Upper lobe of left lung (tissue), 6 donors: ENCODE measurements at regions not wholly inside any gene's neighbourhood (a gene's known extent, or its start where the extent isn't known, plus 50 kb on each side); places are given as distances from the start of the nearest gene placed in this dataset.
A peak's percentile ranks its signal among the peaks of the same experiment; 100 is the strongest.

Experiments used
- ATAC-seq, 2 donors: fragments of 200-7000 bp; cut with Tn5 transposase; one replicate each; pipeline ENCODE4 v1.9.1; 2022; ENCODE audit warnings: mild to moderate bottlenecking in 2 of 2, moderate library complexity in 2 of 2; ENCODE audit not compliant: low FRiP score in 2 of 2
- DNase-seq, 2 donors: peaks; one replicate each; pipeline ENCODE4 v3.0.0-alpha.2; 2019 to 2020
- H3K27ac ChIP-seq, 4 donors: fragments of 200-600 bp; sonication (generic); one replicate each; pipeline ENCODE4 v1.5.1; 2016 to 2019
- H3K27me3 ChIP-seq, 4 donors: fragments of 200-600 bp; sonication (generic); one replicate each; pipeline ENCODE4 v1.5.1; 2017 to 2019
- H3K36me3 ChIP-seq, 4 donors: fragments of 200-600 bp; sonication (generic); one replicate each; pipeline ENCODE4 v1.5.1; 2016 to 2019
- H3K4me1 ChIP-seq, 4 donors: fragments of 200-600 bp; sonication (generic); one replicate each; pipeline ENCODE4 v1.5.1; 2018 to 2019
- H3K4me3 ChIP-seq, 4 donors: fragments of 200-600 bp; sonication (generic); one replicate each; pipeline ENCODE4 v1.5.1; 2017 to 2019; ENCODE audit warnings: mild to moderate bottlenecking in 2 of 4, moderate library complexity in 1 of 4
- H3K9me3 ChIP-seq, 4 donors: fragments of 200-600 bp; sonication (generic); one replicate each; pipeline ENCODE4 v1.5.1; 2018 to 2019
- CTCF ChIP-seq, 6 experiments: fragments of 450-650 bp in 4 of 6; fragments of 200-600 bp in 2 of 6; sonication (generic) in 2 of 6; IDR thresholded peaks; one replicate each; pipeline ENCODE4 v1.5.1; 2016 to 2019; ENCODE audit warnings: antibody characterized with exemption in 6 of 6
- EP300 ChIP-seq, 4 donors: sonication (generic); formaldehyde crosslinking; IDR thresholded peaks; one replicate each; pipeline ENCODE4 v1.5.1; 2017; ENCODE audit warnings: antibody characterized with exemption in 4 of 4, control low read depth in 2 of 4
- POLR2A ChIP-seq, 4 donors: fragments of 450-650 bp; IDR thresholded peaks; one replicate each; pipeline ENCODE4 v1.5.1; 2016 to 2017; ENCODE audit warnings: antibody characterized with exemption in 4 of 4, mild to moderate bottlenecking in 2 of 4
- POLR2AphosphoS5 ChIP-seq, 2 donors: sonication (generic); formaldehyde crosslinking; IDR thresholded peaks; one replicate each; pipeline ENCODE4 v1.5.1; 2017; ENCODE audit warnings: antibody characterized with exemption in 2 of 2
- WGBS, 2 donors: methylation state at CpG; one replicate each; pipeline ENCODE4 v1.1.5; 2017 to 2018; 5-methylcytosine and 5-hydroxymethylcytosine counted together
- donor health status: DM: no; HTN: no; CAD: no; lungs with moderate emphysema.
- donor health status: DM: no; HTN: yes; CAD: no; lungs with severe emphysema.

GRCh38 chr4:158991534-158992155, 111.2 kb upstream of the RAPGEF2 start:
- DNase-seq, result no peak
- TF ChIP-seq POLR2A (IDR thresholded peaks at IDR 0.05), result no peak
- no peak for TF ChIP-seq CTCF (IDR thresholded peaks at IDR 0.05)
- TF ChIP-seq EP300 (IDR thresholded peaks at IDR 0.05), result no peak
- TF ChIP-seq POLR2AphosphoS5 (IDR thresholded peaks at IDR 0.05), result no peak
- Histone ChIP-seq H3K4me1 (no peaks in the 10 kb centered on the region), H3K36me3 (no peaks in the 10 kb centered on the region), H3K27ac (no peak overlapping the region), H3K4me3 (no peak overlapping the region), H3K27me3 (no peaks in the 10 kb centered on the region), H3K9me3 (peaks cover 0 to 4% (median 0%) of the 10 kb centered on the region in 4 donors)
- 87 to 89% methylated on average over 5 of the region's 5 CpGs for WGBS, 2 donors
- ATAC-seq, result no peak

DNA sequence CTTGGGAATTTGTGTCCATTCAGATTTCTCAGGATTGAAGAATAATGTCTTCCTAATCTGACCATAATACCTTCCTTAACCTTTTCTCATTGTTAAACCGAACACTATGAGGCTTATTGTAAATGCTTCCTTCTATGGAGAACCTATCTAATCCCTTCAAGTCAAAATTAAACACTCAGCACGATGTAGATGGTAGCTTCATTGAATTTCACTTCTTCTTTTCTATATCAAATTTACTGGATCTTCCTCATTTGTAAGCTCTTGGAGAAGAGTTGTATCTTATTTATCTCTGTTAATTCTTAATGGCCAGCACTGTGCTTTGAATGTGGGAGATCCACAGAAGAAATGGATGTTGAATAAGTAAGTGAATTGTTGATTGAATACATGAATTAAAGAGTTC, 109.0 kb upstream of the RAPGEF2 start:
- 63 to 66% methylated on average over 2 of the region's 2 CpGs for WGBS, 2 donors
- H3K4me3 ChIP-seq, result no peak overlapping the region
- DNase-seq, result no peak

DNA sequence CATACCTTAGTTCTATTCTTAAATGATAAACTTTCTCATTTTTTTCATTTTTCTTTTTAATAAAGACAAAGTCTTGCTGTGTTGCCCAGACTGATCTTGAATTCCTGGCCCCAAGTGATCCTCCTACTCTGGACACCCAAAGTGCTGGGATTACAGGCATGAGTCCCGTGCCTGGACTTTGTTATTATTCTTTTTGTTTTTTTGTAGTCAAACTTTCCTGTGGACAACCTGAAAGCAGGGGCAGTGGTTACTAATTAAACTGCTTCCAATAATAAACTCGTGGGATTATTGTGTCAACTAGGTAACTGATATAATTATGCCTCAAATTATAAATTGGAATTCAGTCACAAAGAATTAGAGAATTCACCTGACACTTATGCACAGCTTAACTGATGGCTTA, 107.8 kb upstream of the RAPGEF2 start:
- Histone ChIP-seq H3K27me3 (no peaks in the 10 kb centered on the region), H3K27ac (no peak overlapping the region), H3K4me1 (no peaks in the 10 kb centered on the region), H3K4me3 (no peak overlapping the region), H3K36me3 (no peaks in the 10 kb centered on the region), H3K9me3 (no peaks in the 10 kb centered on the region)
- DNase-seq, result no peak
- TF ChIP-seq CTCF (IDR thresholded peaks at IDR 0.05) (no peak), EP300 (IDR thresholded peaks at IDR 0.05) (no peak), POLR2AphosphoS5 (IDR thresholded peaks at IDR 0.05) (no peak), POLR2A (IDR thresholded peaks at IDR 0.05) (no peak)
- ATAC-seq, result no peak
- WGBS, 2 donors, result 77 to 86% methylated on average over 2 of the region's 2 CpGs

More for the DNA sequence above, 109.0 kb upstream of the RAPGEF2 start:
- no peak for ATAC-seq
- Histone ChIP-seq H3K27me3 (no peaks in the 10 kb centered on the region), H3K27ac (no peak overlapping the region), H3K9me3 (peaks cover 0 to 4% (median 0%) of the 10 kb centered on the region in 4 donors), H3K36me3 (no peaks in the 10 kb centered on the region), H3K4me1 (no peaks in the 10 kb centered on the region)
- TF ChIP-seq POLR2A (IDR thresholded peaks at IDR 0.05) (no peak), CTCF (IDR thresholded peaks at IDR 0.05) (no peak), POLR2AphosphoS5 (IDR thresholded peaks at IDR 0.05) (no peak), EP300 (IDR thresholded peaks at IDR 0.05) (no peak)

DNA sequence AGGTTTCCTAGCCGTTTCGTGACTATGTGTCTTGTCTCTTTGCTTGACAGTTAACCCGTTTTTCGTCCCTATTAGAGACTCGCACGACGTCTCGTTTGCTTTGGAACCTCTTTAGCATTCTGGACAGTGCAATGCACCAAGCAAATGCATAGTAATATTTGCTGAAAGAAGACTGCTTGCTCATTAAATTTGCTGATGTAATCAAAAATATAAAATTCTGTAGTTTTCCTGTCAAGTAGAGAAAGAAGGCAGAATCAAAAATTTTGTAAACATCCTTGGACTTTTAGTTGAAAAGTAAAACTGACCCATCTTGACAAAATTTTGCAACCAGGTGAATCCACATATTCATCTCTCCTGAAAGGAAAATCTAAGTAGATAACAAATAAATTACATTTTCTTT, 106.9 kb upstream of the RAPGEF2 start:
- Histone ChIP-seq H3K9me3 (no peaks in the 10 kb centered on the region), H3K27ac (no peak overlapping the region), H3K4me3 (no peak overlapping the region), H3K27me3 (no peaks in the 10 kb centered on the region), H3K4me1 (no peaks in the 10 kb centered on the region), H3K36me3 (no peaks in the 10 kb centered on the region)
- no peak for DNase-seq
- WGBS, 2 donors, result 81 to 82% methylated on average over 8 of the region's 8 CpGs
- no peak for ATAC-seq
- TF ChIP-seq EP300 (IDR thresholded peaks at IDR 0.05) (no peak), POLR2AphosphoS5 (IDR thresholded peaks at IDR 0.05) (no peak), CTCF (IDR thresholded peaks at IDR 0.05) (no peak), POLR2A (IDR thresholded peaks at IDR 0.05) (no peak)

- Histone ChIP-seq H3K36me3 (no peaks in the 10 kb centered on the region), H3K27me3 (no peaks in the 10 kb centered on the region), H3K4me3 (no peak overlapping the region), H3K27ac (no peak overlapping the region), H3K9me3 (no peaks in the 10 kb centered on the region), H3K4me1 (no peaks in the 10 kb centered on the region)
- DNase-seq, result no peak
- ATAC-seq, result peak in 1 of 2 donors; percentile 92
- TF ChIP-seq POLR2AphosphoS5 (IDR thresholded peaks at IDR 0.05) (no peak), POLR2A (IDR thresholded peaks at IDR 0.05) (no peak), CTCF (IDR thresholded peaks at IDR 0.05) (no peak), EP300 (IDR thresholded peaks at IDR 0.05) (no peak)
- WGBS, 2 donors, result 28 to 38% methylated on average over 3 of the region's 3 CpGs
Measured at GRCh38 chr4:158996669-158997074, 106.2 kb upstream of the RAPGEF2 start.
